Endothelial cell of umbilical vein (primary cell): ENCODE measurements at regions not wholly inside any gene's neighbourhood (a gene's known extent, or its start where the extent isn't known, plus 50 kb on each side); places are given as distances from the start of the nearest gene placed in this dataset.

Experiments used
- EZH2 ChIP-seq: IDR thresholded peaks from 2 replicates; pipeline ENCODE4 v1.6.1; 2012; ENCODE audit warnings: borderline replicate concordance, low read depth, mild to moderate bottlenecking, moderate library complexity, low read length, inconsistent platforms; ENCODE audit not compliant: severe bottlenecking
- JUN ChIP-seq: IDR thresholded peaks from 2 replicates; pipeline ENCODE4 v1.6.1; 2011; ENCODE audit warnings: borderline replicate concordance, low read depth; ENCODE audit not compliant: insufficient read length, insufficient read depth
- MYC ChIP-seq: IDR thresholded peaks from one replicate; pipeline ENCODE4 v1.6.1; 2011; ENCODE audit warnings: mild to moderate bottlenecking, low read depth, low read length
- POLR2A ChIP-seq: IDR thresholded peaks from 2 replicates; pipeline ENCODE4 v1.6.1; 2012; ENCODE audit warnings: low read depth, mild to moderate bottlenecking, control low read depth, low read length
- POLR2AphosphoS5 ChIP-seq: IDR thresholded peaks from 2 replicates; pipeline ENCODE4 v1.6.1; 2012; ENCODE audit warnings: low read depth, mild to moderate bottlenecking, control low read depth, low read length, moderate library complexity; ENCODE audit not compliant: insufficient read depth
- TF ChIP-seq, protein P1 (sequence below), 2 donors: IDR thresholded peaks; 1 replicate in 1 of 2; 2 replicates in 1 of 2; pipeline ENCODE4 v1.5.1; 2011; ENCODE audit warnings: low read length in 2 of 2, mild to moderate bottlenecking in 2 of 2, moderate library complexity in 2 of 2, control low read depth in 1 of 2, inconsistent platforms in 1 of 2, low read depth in 1 of 2; ENCODE audit not compliant: insufficient read depth in 1 of 2; ENCODE audit errors: extremely low read depth in 1 of 2

DNA sequence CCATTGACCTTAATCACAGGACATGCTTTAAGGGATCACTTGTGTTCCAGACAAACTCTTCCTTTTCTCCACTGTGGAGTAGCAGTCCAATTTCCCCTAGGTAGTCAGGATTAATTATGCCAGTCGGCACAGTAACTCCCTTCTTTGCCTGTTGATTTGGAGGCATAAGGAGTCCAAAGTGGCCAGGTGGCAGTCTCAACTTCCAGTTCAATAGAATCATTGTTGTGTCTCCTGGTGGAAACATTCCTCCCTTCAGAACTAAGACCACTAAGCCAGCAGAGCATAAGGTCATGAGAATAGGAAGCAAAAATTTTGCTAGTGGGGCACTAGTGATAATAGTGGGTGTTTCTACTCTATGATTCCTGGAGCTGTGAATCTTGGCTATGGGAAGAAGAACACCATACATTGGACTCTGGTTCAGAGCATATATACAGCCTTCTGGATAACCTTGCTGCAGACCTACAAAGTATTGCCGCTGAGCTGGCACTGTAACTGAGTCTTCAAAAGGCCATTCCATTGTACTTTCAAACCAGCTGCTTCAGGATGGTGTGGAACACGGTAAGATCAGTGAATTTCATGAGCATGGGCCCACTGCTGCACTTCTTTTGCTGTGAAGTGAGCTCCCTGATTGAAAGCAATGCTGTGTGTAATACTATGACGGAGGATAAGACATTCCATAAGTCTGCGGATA lies 147.3 kb upstream of the MAX start:
- TF ChIP-seq POLR2AphosphoS5 (no peak), JUN (no peak), POLR2A (no peak), MYC (no peak), EZH2 (no peak)
- TF ChIP-seq, protein P1, sequence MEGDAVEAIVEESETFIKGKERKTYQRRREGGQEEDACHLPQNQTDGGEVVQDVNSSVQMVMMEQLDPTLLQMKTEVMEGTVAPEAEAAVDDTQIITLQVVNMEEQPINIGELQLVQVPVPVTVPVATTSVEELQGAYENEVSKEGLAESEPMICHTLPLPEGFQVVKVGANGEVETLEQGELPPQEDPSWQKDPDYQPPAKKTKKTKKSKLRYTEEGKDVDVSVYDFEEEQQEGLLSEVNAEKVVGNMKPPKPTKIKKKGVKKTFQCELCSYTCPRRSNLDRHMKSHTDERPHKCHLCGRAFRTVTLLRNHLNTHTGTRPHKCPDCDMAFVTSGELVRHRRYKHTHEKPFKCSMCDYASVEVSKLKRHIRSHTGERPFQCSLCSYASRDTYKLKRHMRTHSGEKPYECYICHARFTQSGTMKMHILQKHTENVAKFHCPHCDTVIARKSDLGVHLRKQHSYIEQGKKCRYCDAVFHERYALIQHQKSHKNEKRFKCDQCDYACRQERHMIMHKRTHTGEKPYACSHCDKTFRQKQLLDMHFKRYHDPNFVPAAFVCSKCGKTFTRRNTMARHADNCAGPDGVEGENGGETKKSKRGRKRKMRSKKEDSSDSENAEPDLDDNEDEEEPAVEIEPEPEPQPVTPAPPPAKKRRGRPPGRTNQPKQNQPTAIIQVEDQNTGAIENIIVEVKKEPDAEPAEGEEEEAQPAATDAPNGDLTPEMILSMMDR (IDR thresholded peaks at IDR 0.05; ENCODE audit: extremely low read depth in 1 of 2, insufficient read depth in 1 of 2, low read depth in 1 of 2, low read length in 2 of 2): no peak
